Ascending aorta (tissue), 2 donors: ENCODE measurements at regions not wholly inside any gene's neighbourhood (a gene's known extent, or its start where the extent isn't known, plus 50 kb on each side); places are given as distances from the start of the nearest gene placed in this dataset.

Experiments
- DNase-seq, 2 donors: peaks; one replicate each; pipeline ENCODE4 v3.0.0-alpha.2; 2019; ENCODE audit warnings: low spot score in 2 of 2
- H3K27ac ChIP-seq, 2 donors: fragments of 200-600 bp; sonication (generic); one replicate each; pipeline ENCODE4 v1.5.1; 2016 to 2017; ENCODE audit warnings: mild to moderate bottlenecking in 1 of 2
- H3K27me3 ChIP-seq: fragments of 200-600 bp; sonication (generic); one replicate; pipeline ENCODE4 v1.5.1; 2017
- H3K36me3 ChIP-seq, 2 donors: fragments of 200-600 bp; sonication (generic); one replicate each; pipeline ENCODE4 v1.5.1; 2016
- H3K4me1 ChIP-seq, 2 donors: fragments of 200-600 bp; sonication (generic); one replicate each; pipeline ENCODE4 v1.5.1; 2016 to 2017; ENCODE audit warnings: mild to moderate bottlenecking in 1 of 2
- H3K4me3 ChIP-seq, 2 donors: fragments of 200-600 bp; sonication (generic); one replicate each; pipeline ENCODE4 v1.5.1; 2016 to 2017; ENCODE audit warnings: mild to moderate bottlenecking in 1 of 2
- H3K9me3 ChIP-seq, 2 donors: fragments of 200-600 bp; sonication (generic); one replicate each; pipeline ENCODE4 v1.5.1; 2016
- intact Hi-C: fragments of 100-400 bp; cut with DNase I; formaldehyde crosslinking; loops from one replicate; pipeline ENCODE4 v1.15.1; 2023
- TF ChIP-seq, protein P1 (sequence below), 3 experiments: fragments of 200-600 bp in 2 of 3; fragments of 450-650 bp in 1 of 3; sonication (generic) in 2 of 3; IDR thresholded peaks; one replicate each; pipeline ENCODE4 v1.5.1; 2016 to 2019; ENCODE audit warnings: antibody characterized with exemption in 3 of 3, mild to moderate bottlenecking in 1 of 3, moderate library complexity in 1 of 3

- H3K4me1 ChIP-seq = no peaks in the 10 kb centered on the region
- H3K9me3 ChIP-seq = peaks cover 2 to 11% of the 10 kb centered on the region in 2 donors
- no peak overlapping the region for H3K4me3 ChIP-seq
- TF ChIP-seq, protein P1, sequence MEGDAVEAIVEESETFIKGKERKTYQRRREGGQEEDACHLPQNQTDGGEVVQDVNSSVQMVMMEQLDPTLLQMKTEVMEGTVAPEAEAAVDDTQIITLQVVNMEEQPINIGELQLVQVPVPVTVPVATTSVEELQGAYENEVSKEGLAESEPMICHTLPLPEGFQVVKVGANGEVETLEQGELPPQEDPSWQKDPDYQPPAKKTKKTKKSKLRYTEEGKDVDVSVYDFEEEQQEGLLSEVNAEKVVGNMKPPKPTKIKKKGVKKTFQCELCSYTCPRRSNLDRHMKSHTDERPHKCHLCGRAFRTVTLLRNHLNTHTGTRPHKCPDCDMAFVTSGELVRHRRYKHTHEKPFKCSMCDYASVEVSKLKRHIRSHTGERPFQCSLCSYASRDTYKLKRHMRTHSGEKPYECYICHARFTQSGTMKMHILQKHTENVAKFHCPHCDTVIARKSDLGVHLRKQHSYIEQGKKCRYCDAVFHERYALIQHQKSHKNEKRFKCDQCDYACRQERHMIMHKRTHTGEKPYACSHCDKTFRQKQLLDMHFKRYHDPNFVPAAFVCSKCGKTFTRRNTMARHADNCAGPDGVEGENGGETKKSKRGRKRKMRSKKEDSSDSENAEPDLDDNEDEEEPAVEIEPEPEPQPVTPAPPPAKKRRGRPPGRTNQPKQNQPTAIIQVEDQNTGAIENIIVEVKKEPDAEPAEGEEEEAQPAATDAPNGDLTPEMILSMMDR (IDR thresholded peaks at IDR 0.05) = no peak
- DNase-seq = no peak
- intact Hi-C loops = no loop called here
- H3K27ac ChIP-seq = no peak overlapping the region
- H3K27me3 ChIP-seq = no peaks in the 10 kb centered on the region
- no peaks in the 10 kb centered on the region for H3K36me3 ChIP-seq
Measured at GRCh38 chr18:33517950-33518349, 60.1 kb upstream of the ASXL3 start.

DNA sequence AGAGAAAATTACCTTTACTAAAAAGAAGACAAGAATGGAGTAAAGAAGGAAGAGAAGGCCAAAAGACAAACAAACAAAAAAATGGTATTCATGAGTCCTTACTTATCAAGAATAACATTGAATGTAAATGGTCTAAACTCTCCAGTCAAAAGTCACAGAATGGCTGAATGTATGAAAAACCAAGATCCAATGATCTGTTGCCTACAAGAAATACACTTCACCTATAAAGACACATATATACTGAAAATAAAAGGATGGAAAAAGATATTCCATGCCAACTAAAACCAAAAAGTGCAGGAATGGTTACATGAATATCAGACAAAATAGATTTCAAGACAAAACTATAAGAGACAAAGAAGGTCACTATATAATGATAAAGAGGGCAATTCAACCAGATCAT is 65.0 kb upstream of the ASXL3 start:
- Histone ChIP-seq H3K9me3 (peaks cover 2 to 11% of the 10 kb centered on the region in 2 donors), H3K4me1 (no peaks in the 10 kb centered on the region), H3K36me3 (no peaks in the 10 kb centered on the region), H3K27me3 (no peaks in the 10 kb centered on the region), H3K4me3 (no peak overlapping the region), H3K27ac (no peak overlapping the region)
- intact Hi-C loops = no loop called here
- TF ChIP-seq, protein P1 (IDR thresholded peaks at IDR 0.05) = no peak
- DNase-seq = no peak

DNA sequence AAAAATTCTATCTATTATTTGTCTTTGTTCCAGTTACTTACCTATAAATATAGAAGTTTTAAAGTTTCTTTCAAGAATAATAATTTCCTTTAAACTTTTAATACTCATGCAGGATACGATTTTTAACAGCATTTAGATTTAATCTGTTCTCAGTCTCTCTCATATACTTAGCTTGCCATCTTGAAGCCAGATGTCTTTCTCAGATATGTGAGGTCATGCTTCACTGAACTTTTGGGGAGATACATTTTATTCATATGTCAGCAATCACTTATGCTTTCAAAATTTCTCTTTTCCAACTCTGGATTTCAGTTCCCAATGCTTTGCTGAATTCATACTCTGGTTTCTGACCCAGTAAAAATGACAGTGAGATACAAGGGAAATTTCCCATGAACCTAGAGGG is 66.5 kb upstream of the CCDC178 start:
- H3K27ac ChIP-seq = no peak overlapping the region
- intact Hi-C loops = no loop called here
- no peak overlapping the region for H3K4me3 ChIP-seq
- no peaks in the 10 kb centered on the region for H3K9me3 ChIP-seq
- no peak for DNase-seq
- no peaks in the 10 kb centered on the region for H3K27me3 ChIP-seq
- H3K4me1 ChIP-seq = no peaks in the 10 kb centered on the region
- H3K36me3 ChIP-seq = no peaks in the 10 kb centered on the region
- TF ChIP-seq, protein P1 (IDR thresholded peaks at IDR 0.05) = no peak

GRCh38 chr18:33505798-33506197 is 65.3 kb upstream of the CCDC178 start:
- DNase-seq = no peak
- no peak overlapping the region for H3K27ac ChIP-seq
- H3K9me3 ChIP-seq = no peaks in the 10 kb centered on the region
- H3K4me3 ChIP-seq = no peak overlapping the region
- intact Hi-C loops = no loop called here
- no peaks in the 10 kb centered on the region for H3K36me3 ChIP-seq
- no peaks in the 10 kb centered on the region for H3K27me3 ChIP-seq
- H3K4me1 ChIP-seq = no peaks in the 10 kb centered on the region
- TF ChIP-seq, protein P1 (IDR thresholded peaks at IDR 0.05) = no peak

DNA sequence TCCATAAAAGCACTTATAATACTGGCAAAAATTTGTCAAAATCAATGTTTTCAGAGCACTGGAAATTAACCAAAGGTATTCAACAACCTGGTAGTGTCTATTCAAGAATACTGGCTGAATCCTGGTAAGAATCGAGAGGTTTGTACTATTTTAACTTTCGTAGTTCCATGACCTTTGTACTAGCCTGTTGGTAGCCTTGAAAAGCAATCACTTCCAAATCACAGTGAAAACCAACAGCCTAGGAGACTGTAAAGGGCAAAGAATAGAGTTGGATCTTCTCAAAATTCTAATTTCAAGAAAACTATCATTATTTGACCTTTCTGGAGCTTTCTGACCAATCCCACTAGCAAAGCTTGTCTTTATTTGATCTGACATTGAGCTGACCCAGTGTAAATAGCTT is 64.8 kb upstream of the CCDC178 start:
- no peaks in the 10 kb centered on the region for H3K9me3 ChIP-seq
- no peaks in the 10 kb centered on the region for H3K4me1 ChIP-seq
- intact Hi-C loops = no loop called here
- H3K4me3 ChIP-seq = no peak overlapping the region
- DNase-seq = no peak
- TF ChIP-seq, protein P1 (IDR thresholded peaks at IDR 0.05) = no peak
- H3K36me3 ChIP-seq = no peaks in the 10 kb centered on the region
- no peak overlapping the region for H3K27ac ChIP-seq
- no peaks in the 10 kb centered on the region for H3K27me3 ChIP-seq

DNA sequence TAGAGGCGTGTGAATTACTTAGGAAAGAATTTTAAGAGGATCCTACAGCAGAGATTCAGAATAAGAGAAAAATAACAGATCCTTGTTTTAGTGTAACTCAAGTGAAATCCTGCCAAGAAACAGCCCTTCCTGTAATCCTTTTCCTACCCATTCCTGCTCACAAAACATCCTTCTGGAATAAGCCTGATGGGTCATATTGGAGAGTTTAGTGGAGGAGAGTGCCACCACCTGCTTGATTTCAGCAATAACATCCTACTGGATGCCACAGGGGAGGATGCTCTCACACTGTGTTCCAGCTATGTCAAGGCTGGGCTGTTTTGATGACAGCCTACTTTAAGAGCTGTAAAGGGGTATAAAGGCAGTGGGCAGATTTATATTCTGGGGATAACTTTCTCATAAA is 54.8 kb upstream of the CCDC178 start:
- no peak overlapping the region for H3K4me3 ChIP-seq
- no peaks in the 10 kb centered on the region for H3K36me3 ChIP-seq
- H3K27ac ChIP-seq = no peak overlapping the region
- TF ChIP-seq, protein P1 (IDR thresholded peaks at IDR 0.05) = peak in 1 of 3 experiments; percentile 36
- H3K9me3 ChIP-seq = no peaks in the 10 kb centered on the region
- no peak for DNase-seq
- intact Hi-C loops = loop anchor here (1.0 to 2.0 kb wide), 2 partner anchors 55 to 262 kb away; partner anchors contain the start of gene CCDC178
- H3K27me3 ChIP-seq = no peaks in the 10 kb centered on the region
- no peaks in the 10 kb centered on the region for H3K4me1 ChIP-seq
